Right renal cortex interstitium (tissue), 3 donors: ENCODE measurements at regions not wholly inside any gene's neighbourhood (a gene's known extent, or its start where the extent isn't known, plus 50 kb on each side); places are given as distances from the start of the nearest gene placed in this dataset.
A peak's percentile ranks its signal among the peaks of the same experiment; 100 is the strongest.

Experiments
- DNase-seq, 3 donors: peaks; one replicate each; pipeline ENCODE4 v3.0.0-alpha.2; 2013; ENCODE audit warnings: low read depth in 3 of 3, low spot score in 2 of 3

DNA sequence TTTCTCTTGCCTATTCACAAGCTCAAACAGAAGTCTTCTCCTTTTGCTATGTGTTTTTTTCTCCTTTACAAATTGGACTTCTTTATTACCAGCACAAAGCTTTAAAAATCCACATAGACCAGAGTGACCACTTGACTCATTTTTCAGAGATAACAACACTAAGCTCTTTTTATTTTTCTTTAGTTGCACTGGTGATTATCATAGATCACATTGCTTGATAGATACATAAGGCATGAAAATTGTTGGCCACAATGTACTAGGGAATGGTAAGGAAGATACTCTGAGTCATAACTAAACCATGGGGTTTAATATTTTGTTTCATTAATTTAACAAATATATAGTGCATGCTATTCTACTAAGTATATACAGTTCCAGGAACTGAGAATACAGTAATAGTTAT, 159.0 kb downstream of the GASK1B start:
- no peak for DNase-seq

DNA sequence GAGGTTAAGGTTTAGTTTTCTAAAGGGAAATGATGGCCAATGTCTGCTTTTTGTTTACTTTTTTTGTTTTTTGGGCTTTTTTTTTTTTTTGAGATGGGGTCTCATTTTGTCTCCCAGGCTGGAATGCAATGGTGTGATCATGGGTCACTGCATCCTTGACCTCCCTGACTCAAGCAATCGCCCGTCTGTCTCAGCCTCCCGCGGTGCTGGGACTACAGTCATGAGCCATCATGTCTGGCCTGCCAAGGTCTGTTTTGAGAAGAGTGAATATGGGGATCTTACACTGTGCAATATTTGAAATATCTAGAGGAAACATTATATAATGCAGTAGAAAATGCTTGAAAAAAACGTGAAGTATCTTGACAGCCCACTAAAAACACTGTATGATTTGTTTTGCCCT, 162.5 kb downstream of the GASK1B start:
- no peak for DNase-seq

DNA sequence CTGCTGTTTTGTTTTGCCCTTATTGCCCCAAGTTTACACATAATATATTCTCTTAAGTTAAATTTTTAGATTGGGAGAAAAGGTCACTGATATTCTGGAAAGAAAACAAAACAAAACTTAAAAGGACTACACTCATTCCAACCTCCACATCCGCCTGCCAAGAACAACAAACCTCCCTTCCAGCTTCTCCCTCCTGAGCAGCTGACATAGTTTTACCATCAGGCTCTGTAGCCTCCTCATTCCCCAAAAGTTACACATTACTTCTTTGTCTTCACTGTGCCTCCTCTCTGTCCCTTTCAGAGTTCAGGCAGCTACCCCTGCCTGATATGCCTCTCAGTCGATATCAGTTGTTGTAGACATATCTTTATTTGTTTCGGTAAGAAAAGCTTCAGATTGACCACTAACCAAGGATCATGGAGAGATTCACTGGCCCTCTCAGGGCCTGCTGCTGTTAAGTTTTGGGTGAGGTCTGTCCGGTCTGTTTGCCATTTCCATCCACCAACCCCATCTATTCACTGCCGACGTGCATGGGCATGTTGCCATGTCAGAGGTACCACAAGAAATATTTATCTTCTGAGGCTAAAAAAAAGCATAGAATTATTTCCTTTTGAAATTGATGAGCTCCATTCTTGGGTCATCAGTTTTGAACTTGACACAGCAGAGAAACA, 164.1 kb downstream of the GASK1B start:
- no peak for DNase-seq

DNA sequence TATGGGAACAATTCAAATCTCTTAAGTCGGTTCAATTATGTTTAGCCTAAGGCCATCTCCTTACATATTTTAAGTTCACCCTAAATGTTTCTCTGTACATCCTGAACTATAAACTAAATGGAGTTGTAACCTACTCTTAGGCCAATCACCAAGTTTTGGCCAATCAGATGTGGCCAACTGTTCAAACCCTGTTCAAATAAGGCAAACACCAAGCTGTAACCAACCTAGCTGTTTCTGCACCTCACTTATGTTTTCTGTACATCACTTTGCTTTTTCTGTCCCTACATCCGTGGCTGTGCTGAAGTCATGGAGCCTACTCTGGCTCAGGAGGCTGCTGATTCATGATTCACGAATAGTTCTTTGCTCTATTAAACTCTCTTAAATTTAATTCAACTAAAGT, 165.3 kb downstream of the GASK1B start:
- no peak for DNase-seq

DNA sequence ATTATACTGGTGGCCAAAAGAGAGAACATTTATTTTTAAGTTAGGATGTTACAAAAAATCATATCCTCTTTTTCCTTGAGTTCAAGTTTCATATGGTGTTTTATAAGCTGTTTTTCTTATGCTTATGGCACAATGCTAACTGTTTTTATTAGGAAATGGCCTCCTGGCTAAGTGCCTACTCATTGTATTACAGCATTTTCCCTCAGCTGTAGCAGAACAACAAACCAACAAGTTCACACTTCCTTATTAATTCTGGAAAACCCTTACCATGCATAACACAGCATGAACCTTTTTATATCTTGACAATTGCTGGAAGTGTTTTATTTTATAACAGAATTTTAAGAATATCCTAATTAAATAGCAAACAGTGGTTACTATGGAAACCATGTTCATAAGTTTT, 165.8 kb downstream of the GASK1B start:
- no peak for DNase-seq

DNA sequence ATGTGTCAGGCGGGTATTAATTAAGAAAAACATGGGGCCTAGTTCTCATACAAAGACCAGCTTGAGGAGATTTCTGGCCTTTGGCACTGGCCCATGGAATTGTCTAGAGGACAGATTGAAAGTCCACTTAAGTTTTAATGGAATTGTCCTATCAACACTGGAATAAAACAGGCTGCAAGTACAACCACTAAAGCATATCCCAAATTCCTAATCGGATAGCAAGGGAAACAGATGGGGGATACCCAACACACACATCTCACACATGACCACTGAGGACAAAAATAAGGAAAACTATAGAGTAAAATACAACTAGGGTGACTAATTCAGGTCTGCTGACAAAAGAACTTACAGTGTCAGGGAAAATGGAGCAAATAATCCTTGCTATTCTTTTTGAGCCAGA, 167.8 kb downstream of the GASK1B start:
- DNase-seq, result no peak

DNA sequence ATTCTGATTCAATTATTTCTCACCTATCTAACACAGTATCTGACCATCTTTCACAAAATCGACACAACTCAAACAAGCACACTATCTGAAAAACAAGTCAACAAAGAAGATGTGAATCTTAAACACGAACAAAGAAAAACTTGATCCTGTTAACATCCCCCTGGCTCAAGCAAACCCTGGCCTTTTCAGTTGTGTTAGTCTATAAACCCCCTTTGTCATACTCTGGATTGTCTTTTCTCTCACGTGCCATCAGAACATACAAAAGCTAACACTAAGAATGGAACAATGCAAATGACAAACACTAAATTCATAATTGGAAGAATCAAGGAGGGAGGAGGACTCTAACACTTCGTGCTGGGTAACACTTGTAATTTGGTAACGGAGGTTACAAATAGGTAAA, 168.7 kb downstream of the GASK1B start:
- no peak for DNase-seq

DNA sequence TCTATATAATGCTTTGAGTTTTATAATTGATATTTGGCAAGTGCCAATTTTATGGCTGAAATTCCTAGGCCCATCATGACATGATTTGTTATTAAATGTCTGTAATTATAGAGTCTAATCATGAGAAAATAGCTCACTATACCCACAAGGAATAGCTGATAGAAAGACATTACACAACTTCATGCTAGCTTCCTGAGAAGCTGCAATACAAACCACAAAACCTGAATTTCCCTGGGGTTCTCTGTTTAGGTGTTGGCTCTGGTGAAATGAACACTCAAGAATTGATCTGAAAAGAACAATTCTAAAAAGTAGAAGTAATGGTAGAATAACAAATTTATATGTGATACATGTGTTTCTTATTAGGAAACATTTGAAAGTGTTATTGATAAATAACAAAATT, 169.6 kb downstream of the GASK1B start:
- no peak for DNase-seq

DNA sequence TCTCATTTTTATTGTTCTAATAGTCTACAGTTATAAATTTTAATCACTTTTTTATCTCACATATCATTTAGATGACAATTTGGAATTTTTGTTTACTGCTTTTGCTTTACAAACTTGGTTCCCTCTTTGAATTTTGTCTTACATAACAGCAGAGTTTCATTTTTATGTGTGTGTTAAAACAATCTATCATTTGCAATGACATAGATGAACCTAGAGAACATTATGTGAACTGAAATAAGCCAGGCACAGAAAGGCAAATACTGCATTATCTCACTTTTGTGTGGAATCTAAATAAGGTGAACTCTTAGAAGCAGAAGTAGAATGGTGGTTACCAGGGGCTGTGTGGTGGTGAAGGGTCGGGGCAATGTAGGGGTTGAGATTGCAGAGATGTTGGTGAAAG, 170.7 kb downstream of the GASK1B start:
- DNase-seq, result no peak

DNA sequence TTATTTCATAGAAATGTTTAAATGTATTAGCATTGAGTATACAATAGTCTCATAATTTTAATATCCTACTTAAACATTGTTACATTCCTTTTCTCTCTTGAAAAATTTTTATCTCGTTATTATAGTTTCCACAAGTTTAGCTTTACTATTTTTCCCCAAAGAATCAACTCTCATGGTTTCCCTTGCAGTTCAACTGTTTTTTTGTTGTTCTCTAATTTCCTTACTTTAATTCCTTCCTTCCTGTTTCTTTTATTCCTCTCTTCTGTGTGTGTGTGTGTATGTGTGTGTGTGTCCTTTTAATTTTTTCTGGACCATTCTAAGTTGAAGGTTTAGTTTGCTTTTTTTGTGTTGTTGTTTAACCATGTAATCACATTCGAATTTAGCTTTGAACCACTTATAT, 171.1 kb downstream of the GASK1B start:
- no peak for DNase-seq

DNA sequence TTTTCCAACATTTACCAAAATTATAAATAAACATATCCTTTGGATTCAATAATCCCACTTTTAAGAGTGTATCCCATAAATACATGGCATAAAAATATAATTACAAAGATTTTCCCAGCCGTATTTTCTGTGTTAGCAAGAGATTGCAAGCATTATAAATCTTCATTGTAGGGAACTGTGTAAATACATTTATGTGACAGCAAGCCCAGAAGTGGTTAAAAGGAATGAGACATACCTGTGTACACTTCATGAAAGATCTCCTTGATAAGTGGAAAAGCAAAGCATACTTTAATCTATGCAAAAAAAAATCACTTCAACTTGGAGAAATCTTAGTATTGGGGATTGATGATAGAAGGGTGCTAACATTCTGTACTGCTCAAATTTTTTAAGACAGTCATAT, 173.1 kb downstream of the GASK1B start:
- no peak for DNase-seq

DNA sequence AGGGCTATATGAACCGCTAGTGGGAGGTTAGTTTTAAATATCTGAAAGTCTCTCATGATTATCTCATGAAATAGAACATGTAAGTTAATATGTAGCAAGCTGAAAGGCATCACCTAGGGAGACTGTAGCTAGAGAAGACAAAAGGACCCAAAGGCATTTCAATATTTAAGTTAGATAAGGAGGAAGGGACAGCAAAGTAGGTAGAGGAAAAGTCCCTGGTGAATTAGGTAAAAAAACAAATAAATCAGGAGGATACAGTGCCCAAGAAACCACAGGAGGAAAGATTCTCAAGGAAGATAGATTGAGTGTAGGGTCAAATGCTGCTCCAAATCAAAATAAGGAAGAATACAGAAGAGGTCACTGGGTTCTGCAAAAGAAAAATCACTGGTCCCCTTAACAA, 175.5 kb downstream of the GASK1B start:
- DNase-seq, result no peak

DNA sequence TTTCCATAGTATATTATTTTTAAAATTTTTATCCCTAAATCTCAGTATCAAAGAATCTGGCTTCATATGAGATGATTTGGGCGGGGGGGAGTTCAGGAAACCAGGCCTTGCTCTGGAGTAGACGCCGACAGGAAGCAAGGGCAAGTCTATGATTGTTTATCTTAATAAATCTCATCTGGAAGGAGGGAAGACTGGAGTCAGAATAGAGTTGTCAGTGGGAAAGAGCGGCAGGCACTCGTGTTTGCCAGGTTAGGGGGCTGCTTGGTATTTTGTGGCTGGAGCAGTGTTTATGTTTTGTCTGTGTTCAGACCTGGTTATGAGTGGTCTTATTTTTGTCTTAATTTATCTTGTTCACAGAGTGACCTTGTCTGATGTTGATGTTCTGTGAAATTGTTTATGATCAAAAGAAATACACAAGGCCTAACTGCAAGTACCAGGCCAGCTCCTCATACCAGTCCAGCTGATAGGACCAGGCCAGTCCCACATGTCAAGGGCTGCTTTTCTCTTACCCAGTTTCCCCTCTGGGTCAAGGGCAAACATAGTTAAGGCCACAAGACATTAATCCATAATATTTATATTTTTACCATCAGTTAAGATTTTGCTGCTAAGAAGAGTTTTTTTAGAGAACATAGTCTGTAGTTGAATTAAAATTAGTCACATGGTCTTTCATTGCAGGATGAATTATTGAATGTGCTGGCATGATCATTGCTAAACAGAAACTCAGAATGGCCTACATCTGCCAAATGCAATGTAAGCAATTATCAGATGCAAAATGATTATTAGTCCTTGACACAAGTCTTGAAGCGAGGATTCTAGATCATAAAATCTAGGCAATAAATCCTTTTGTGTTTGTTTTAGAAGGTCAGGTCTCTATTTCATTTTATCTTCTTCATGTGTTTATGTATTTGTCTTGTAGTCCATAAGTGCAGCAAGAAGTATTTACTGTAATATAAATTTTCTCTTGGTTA, 176.5 kb downstream of the GASK1B start:
- no peak for DNase-seq

DNA sequence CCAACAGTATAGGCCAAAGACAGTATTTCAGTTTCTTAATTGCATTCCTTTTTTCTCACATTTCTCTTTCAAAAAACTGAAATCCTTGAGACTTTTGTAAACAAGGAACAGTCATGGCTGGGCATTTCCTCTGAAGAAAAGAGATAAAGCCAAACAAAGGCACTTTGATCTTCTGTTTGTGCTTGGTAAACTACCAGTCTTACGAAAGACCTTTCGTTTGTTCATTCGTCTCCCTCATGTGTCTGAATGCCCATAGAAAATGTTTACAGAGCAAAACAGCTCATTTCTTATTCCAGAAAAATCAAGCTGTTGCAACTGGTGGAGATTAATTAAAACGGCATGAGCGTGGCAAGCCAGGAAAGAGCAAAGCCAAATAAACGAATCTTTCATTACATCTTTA, 178.0 kb downstream of the GASK1B start:
- no peak for DNase-seq

DNA sequence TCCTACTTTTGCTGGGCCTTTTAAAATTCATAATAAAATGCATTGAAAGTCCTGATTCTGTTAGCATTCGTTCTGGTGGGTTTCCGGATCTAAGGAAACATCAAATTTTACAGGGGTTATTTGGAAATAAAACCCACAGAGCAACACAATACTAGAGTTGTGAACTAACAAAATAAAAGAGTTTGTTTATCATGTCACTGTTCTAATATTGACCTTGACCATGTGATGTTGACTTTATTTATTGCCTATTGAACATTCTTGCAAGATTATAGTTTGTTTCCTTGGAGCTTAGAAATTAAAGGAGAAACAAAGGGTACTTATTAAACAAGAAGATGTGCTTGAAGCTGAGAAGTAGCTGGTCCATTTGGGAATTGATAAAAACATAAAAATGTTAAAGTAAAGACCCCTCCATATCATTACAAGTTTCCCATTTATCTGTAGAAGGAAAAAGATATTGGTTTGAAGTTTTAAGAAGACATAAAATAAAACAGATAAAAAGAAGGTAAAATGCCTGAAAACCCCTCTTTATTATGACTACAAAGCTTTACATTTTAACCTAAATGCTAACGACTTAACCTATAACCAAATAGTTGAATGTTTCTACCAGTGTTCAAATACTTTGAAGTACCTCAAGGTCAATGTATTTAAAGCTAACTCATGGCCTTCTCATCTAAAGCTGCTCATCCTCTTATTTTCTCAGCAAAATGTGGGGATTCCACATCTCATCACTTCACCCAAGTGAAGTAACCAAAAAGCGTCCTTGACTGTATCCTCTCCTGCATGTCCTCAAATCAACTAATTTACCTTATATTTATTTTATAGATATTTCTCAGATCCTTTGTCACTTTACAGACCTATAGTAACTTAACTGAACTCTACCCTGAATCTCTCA, 179.6 kb downstream of the GASK1B start:
- no peak for DNase-seq

DNA sequence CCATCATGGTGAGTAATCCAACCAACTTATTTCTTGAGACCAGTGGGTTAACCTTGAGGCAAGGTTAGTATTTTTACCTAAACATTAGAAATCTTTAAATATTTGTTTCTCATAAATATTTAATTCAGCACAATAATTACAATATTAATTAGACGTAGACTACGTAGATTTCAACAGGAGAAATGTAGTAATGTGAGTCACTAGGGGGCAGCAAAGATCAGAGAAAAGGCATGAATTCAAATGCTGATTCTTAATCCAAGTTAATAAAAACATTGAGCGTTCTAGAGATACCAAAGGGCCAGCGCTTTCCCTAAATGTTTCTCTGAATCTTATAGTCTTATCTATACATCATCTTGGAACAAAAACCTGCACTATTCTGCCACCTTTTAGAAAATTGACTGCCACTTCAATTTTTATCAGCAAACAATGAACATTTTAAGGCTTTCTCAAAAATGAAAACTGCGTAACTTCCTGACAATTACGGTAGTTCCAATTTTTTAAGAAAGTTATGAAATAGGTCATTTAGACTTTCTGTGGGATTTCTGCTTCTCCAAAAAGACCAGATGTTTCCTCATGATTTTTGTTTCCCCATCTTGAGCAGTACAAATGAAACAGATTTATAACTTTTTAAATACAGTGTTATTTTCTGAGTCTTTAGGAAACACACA, 180.7 kb downstream of the GASK1B start:
- peak in 2 of 3 donors; percentile 53 to 55 for DNase-seq

DNA sequence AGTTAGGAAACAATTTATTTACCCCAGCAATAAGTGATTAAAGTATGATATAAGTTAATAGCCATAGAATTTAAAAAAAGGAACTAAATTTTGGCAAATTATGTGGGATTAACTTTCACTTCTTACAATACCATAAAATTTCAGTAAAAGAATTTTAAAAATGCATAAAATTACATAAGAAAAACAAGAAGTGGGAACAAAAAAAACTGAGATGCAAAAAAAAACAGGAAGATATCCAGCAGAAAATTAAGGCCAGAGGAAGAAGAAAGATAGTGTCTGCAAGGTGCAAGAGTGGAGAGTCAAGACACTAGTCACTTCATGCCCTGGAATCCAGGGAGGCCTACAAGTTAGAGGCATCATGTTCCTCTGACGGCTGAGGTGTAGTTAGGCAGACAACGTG, 184.2 kb downstream of the GASK1B start:
- no peak for DNase-seq

DNA sequence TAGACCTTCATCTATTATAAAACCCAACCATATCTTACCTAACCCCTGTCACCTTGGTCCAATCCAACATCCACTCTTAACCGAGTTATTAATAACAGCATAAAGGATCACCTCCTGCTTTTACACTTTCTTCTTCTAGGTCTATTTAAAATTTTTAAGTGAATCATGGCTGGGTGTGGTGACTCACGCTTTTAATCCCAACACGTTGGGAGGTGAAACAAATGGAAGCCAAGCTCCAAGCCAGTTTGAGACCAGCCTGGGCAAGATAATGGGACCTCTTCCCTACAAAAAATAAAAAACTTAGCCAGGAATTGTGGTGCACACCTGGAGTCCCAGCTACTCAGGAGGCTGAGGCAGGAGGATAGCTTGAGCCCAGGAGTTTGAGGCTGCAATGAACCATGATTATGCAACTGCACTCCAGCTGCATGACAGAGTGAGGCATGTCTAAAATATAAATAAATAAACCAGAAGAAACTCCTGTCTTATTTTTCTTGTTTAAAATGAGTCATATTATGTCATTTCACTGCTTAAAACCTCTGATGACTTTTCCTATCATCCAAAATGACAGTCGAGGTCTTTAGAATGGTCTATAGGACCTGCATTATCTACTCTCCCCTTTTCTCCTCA, 188.4 kb downstream of the GASK1B start:
- no peak for DNase-seq

DNA sequence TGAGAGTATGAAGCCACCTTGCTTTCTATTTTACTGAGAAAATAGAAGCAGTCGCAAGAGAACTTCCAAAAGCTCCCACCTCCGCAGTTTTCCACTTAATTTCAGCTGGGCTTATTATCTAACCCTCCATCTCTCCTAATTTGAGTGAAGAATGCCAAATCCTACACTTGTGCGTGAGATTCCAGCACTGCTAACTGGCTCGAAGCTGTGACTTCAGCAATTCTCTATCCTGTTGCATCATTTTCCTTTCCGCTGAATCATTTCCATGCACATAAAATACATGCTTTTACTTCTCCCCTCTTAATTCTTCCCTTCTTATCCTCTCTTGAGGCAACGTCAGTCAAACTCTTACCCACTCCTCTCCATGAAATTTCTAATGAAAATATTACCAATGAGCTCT, 189.5 kb downstream of the GASK1B start:
- no peak for DNase-seq

DNA sequence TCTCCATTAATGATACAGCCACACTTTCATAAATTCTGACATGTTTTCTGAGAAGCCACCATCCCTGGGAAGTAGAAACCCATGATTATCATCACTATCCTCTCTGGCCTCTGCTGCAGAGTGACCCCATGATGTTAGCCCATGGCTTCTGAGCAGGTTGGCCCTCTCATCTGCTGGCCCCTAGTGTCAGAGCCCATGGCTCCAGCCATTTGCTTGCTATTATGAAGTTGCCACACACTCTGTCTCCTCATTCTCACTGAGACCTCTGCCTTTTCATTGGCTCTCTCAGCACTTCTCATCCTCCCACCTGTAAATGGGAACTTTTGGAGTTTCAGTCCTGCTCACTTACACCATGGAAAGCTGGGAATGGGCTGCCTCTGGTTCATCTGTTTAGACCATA, 192.7 kb downstream of the GASK1B start:
- no peak for DNase-seq
